ENCODE measurements at regions not wholly inside any gene's neighbourhood (a gene's known extent, or its start where the extent isn't known, plus 50 kb on each side); places are given as distances from the start of the nearest gene placed in this dataset.

DNA sequence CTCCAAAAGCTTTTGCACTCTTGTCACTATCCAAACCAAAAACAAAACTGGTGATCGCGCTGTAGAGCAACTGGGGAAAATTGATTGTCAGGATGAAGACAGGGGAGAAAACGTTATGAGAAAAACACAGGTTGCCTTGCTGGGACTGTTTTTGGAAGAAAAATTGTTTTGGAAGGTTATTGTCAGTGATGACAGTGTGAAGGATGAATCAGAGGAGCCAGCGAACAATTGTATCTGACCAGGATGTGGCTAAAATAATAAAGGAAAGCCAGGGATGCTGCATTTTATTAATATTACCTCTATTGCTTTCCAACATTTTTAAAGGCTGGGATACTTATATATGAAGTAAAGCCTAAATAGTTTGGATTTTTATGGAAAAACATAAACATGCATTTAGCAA lies 334.0 kb downstream of the SPRY2 start:
- Histone ChIP-seq H3K4me1 (peaks cover 0 to 11% (median 1%) of the 10 kb centered on the region in 6 donors), H3K36me3 (no peaks in the 10 kb centered on the region), H3K9me3 (no peaks in the 10 kb centered on the region), H3K27me3 (replicated peaks in 1 of 7) (no peaks in the 10 kb centered on the region), H3K27ac (no peak overlapping the region), H3K4me3 (no peak overlapping the region)
- intact Hi-C loops (cut with DNase I; ENCODE audit: low total_unique reads), result no loop called here
- no peak for DNase-seq
- 87 to 92% (median 89%) methylated on average over 4 of the region's 4 CpGs for WGBS, 5 donors
- TF ChIP-seq, protein P1, sequence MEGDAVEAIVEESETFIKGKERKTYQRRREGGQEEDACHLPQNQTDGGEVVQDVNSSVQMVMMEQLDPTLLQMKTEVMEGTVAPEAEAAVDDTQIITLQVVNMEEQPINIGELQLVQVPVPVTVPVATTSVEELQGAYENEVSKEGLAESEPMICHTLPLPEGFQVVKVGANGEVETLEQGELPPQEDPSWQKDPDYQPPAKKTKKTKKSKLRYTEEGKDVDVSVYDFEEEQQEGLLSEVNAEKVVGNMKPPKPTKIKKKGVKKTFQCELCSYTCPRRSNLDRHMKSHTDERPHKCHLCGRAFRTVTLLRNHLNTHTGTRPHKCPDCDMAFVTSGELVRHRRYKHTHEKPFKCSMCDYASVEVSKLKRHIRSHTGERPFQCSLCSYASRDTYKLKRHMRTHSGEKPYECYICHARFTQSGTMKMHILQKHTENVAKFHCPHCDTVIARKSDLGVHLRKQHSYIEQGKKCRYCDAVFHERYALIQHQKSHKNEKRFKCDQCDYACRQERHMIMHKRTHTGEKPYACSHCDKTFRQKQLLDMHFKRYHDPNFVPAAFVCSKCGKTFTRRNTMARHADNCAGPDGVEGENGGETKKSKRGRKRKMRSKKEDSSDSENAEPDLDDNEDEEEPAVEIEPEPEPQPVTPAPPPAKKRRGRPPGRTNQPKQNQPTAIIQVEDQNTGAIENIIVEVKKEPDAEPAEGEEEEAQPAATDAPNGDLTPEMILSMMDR (IDR thresholded peaks at IDR 0.05 in 8 of 11, conservative IDR thresholded peaks at IDR 0.05 in 3 of 11), result no peak
- TF ChIP-seq POLR2AphosphoS5 (IDR thresholded peaks at IDR 0.05), result no peak
- no peak for TF ChIP-seq POLR2A (IDR thresholded peaks at IDR 0.05)

DNA sequence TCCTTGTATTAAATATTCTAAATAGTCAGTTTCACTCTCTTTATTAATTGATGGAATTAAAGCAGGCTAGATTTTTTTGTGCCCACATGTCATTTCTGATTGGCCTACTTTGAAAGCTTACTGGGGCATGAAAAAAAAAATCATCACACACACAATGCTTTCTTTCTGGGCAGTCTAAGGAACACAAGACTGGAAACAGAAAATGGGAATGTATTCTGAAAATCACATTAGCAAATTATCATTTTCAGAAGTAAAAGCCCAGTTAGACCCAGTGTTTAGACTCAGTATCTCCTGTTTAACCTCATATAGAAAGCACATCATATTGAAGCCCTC lies 339.4 kb downstream of the SPRY2 start:
- Histone ChIP-seq H3K4me3 (no peak overlapping the region), H3K4me1 (no peaks in the 10 kb centered on the region), H3K36me3 (no peaks in the 10 kb centered on the region), H3K27me3 (replicated peaks in 1 of 7) (no peaks in the 10 kb centered on the region), H3K9me3 (no peaks in the 10 kb centered on the region), H3K27ac (peak overlapping the region in 4 of 8 donors; percentile 2 to 29 (median 14))
- TF ChIP-seq POLR2AphosphoS5 (IDR thresholded peaks at IDR 0.05) (no peak), POLR2A (IDR thresholded peaks at IDR 0.05) (no peak)
- intact Hi-C loops (cut with DNase I; ENCODE audit: low total_unique reads), result no loop called here
- no peak for DNase-seq

DNA sequence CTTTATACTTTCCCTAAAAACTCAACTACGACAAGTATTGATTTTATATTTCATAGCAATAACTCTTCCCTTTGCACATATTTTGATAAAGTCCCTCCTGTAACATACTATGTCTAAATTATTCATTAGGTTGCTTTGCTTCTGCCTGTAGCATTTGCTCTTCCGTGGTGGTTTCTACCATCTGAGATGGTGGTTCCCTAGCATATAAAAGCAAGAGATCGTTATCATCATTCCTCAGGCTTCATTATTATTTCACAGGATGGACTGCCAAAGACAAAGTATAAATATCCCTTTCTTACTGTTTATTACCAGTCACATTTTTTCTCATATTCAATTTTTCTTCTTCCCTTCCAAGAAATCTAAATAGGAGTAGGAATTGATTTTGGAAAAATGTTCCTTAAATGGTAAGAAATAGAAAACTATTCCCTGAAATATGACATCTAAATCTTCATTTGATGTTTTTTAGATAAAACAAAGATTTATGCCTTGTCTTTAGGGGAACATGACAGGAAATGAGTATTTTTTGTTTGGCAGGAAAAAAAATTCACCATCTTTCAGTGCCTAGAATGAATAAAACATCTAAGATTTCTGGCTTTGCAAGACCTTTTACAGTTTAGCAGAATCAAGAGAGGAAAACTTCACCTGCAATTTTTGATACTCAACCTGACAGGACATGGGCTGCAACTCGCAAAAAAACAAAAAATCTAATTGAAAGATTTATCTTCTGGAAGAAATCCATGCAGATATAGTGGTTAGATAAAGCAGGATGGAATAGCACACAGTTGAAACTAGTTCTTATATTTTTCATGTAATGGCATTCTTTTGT lies 340.0 kb downstream of the SPRY2 start:
- Histone ChIP-seq H3K27ac (peak overlapping the region in 2 of 8 donors; percentile 2 to 8), H3K27me3 (replicated peaks in 1 of 7) (no peaks in the 10 kb centered on the region), H3K9me3 (no peaks in the 10 kb centered on the region), H3K4me1 (no peaks in the 10 kb centered on the region), H3K4me3 (no peak overlapping the region), H3K36me3 (no peaks in the 10 kb centered on the region)
- intact Hi-C loops (cut with DNase I; ENCODE audit: low total_unique reads), result no loop called here
- 38 to 50% (median 44%) methylated on average over 4 of the region's 4 CpGs for WGBS, 5 donors
- no peak for DNase-seq
- no peak for TF ChIP-seq POLR2AphosphoS5 (IDR thresholded peaks at IDR 0.05)
- TF ChIP-seq, protein P1 (IDR thresholded peaks at IDR 0.05 in 8 of 11, conservative IDR thresholded peaks at IDR 0.05 in 3 of 11), result no peak
- no peak for TF ChIP-seq POLR2A (IDR thresholded peaks at IDR 0.05)

DNA sequence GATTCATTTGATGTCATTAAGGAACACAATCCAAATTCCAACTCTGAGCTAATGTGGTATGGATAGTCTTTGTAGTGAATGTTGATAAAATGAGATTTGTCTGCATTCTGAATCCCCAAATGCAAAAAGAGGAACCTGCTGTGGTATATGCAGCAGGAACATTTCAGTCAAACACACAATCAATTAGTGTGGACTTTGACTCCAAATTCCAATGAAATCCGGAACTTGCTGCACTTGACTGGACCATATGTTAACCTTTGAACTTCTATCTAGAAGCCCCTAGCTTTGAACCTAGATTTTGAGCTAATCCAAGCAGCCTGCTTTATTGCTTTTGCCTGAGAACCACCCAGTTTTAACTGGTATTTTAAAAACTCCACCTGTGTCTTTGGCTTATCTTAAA lies 341.3 kb downstream of the SPRY2 start:
- 48 to 73% (median 65%) methylated on average over 1 of the region's 1 CpG for WGBS, 5 donors
- no peaks in the 10 kb centered on the region for H3K4me1 ChIP-seq
- H3K36me3 ChIP-seq, result no peaks in the 10 kb centered on the region
- intact Hi-C loops (cut with DNase I; ENCODE audit: low total_unique reads), result no loop called here
- no peak overlapping the region for H3K27ac ChIP-seq
- TF ChIP-seq, protein P1 (IDR thresholded peaks at IDR 0.05 in 8 of 11, conservative IDR thresholded peaks at IDR 0.05 in 3 of 11), result no peak
- TF ChIP-seq POLR2A (IDR thresholded peaks at IDR 0.05), result no peak
- no peak for TF ChIP-seq POLR2AphosphoS5 (IDR thresholded peaks at IDR 0.05)
- DNase-seq, result no peak
- no peaks in the 10 kb centered on the region for H3K9me3 ChIP-seq
- H3K27me3 ChIP-seq (replicated peaks in 1 of 7), result no peaks in the 10 kb centered on the region
- no peak overlapping the region for H3K4me3 ChIP-seq

Data from spleen (tissue), 11 donors.